Eye (tissue), 1 donor: ENCODE measurements at regions not wholly inside any gene's neighbourhood (a gene's known extent, or its start where the extent isn't known, plus 50 kb on each side); places are given as distances from the start of the nearest gene placed in this dataset.

Experiments
- DNase-seq: peaks from one replicate; pipeline ENCODE4 v3.0.0-alpha.2; 2015

DNA sequence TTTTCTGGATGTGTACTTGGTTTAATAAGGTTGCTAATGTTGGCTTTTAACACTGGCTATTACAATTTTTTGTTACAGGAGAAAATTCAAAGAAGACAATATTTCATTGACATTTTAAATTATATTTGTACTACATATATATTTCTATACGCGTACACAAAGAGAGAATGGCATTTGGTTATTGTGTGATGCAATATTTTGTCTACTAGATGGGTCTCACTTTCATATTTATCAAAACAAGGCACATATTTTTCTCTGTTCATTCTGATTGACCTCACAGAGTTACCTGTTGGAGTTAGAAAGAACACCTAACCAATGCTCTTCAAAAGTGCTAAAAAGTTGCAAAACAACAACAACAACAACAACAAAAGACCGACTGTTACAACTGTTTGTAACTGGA lies 50.2 kb upstream of the VGLL3 start:
- no peak for DNase-seq
